Mucosa of rectum (tissue), 2 donors: ENCODE measurements at regions not wholly inside any gene's neighbourhood (a gene's known extent, or its start where the extent isn't known, plus 50 kb on each side); places are given as distances from the start of the nearest gene placed in this dataset.

Source experiments
- H3K27ac ChIP-seq, 2 donors: one replicate each; pipeline ENCODE4 v1.7.0; 2013; ENCODE audit warnings: inconsistent platforms in 2 of 2, low read depth in 2 of 2, low read length in 2 of 2
- H3K27me3 ChIP-seq, 2 donors: one replicate each; pipeline ENCODE4 v1.7.0; 2013; ENCODE audit warnings: low read length in 2 of 2; ENCODE audit not compliant: control insufficient read depth in 2 of 2, insufficient read depth in 2 of 2
- H3K36me3 ChIP-seq, 2 donors: one replicate each; pipeline ENCODE4 v1.7.0; 2013; ENCODE audit warnings: low read length in 2 of 2; ENCODE audit not compliant: control insufficient read depth in 2 of 2, insufficient read depth in 2 of 2
- H3K4me1 ChIP-seq, 2 donors: one replicate each; pipeline ENCODE4 v1.7.0; 2013; ENCODE audit warnings: low read length in 2 of 2, mild to moderate bottlenecking in 1 of 2; ENCODE audit not compliant: control insufficient read depth in 2 of 2, insufficient read depth in 2 of 2
- H3K4me3 ChIP-seq, 2 donors: one replicate each; pipeline ENCODE4 v1.7.0; 2013; ENCODE audit warnings: low read length in 2 of 2
- H3K9ac ChIP-seq, 2 donors: one replicate each; pipeline ENCODE4 v1.7.0; 2013; ENCODE audit warnings: low read length in 2 of 2, low read depth in 1 of 2, mild to moderate bottlenecking in 1 of 2
- H3K9me3 ChIP-seq, 2 donors: one replicate each; pipeline ENCODE4 v1.7.0; 2013; ENCODE audit warnings: low read length in 2 of 2; ENCODE audit not compliant: control insufficient read depth in 2 of 2
- donor health status: healthy.
- donor health status: Normal muscosa, but diverticular disease.

GRCh38 chr9:30121611-30122010, 2262.8 kb upstream of the ACO1 start:
- Histone ChIP-seq H3K27me3 (no peaks in the 10 kb centered on the region), H3K27ac (no peak overlapping the region), H3K4me1 (no peaks in the 10 kb centered on the region), H3K9me3 (no peaks in the 10 kb centered on the region), H3K9ac (no peak overlapping the region), H3K36me3 (no peaks in the 10 kb centered on the region), H3K4me3 (no peak overlapping the region)

- H3K27ac ChIP-seq, result no peak overlapping the region
- H3K36me3 ChIP-seq, result no peaks in the 10 kb centered on the region
- no peak overlapping the region for H3K9ac ChIP-seq
- H3K4me1 ChIP-seq, result no peaks in the 10 kb centered on the region
- H3K4me3 ChIP-seq, result no peak overlapping the region
- no peaks in the 10 kb centered on the region for H3K9me3 ChIP-seq
- H3K27me3 ChIP-seq, result no peaks in the 10 kb centered on the region
Measured at GRCh38 chr9:30125881-30126280, 2258.6 kb upstream of the ACO1 start.

GRCh38 chr9:30127371-30127770, 2257.1 kb upstream of the ACO1 start:
- H3K4me3 ChIP-seq, result no peak overlapping the region
- H3K27me3 ChIP-seq, result no peaks in the 10 kb centered on the region
- H3K36me3 ChIP-seq, result no peaks in the 10 kb centered on the region
- no peaks in the 10 kb centered on the region for H3K4me1 ChIP-seq
- no peak overlapping the region for H3K9ac ChIP-seq
- H3K27ac ChIP-seq, result no peak overlapping the region
- no peaks in the 10 kb centered on the region for H3K9me3 ChIP-seq

- Histone ChIP-seq H3K27ac (no peak overlapping the region), H3K9ac (no peak overlapping the region), H3K4me3 (no peak overlapping the region), H3K27me3 (no peaks in the 10 kb centered on the region), H3K4me1 (no peaks in the 10 kb centered on the region), H3K36me3 (no peaks in the 10 kb centered on the region), H3K9me3 (no peaks in the 10 kb centered on the region)
Measured at GRCh38 chr9:30140407-30140806, 2244.0 kb upstream of the ACO1 start.

GRCh38 chr9:30160570-30160969, 2223.9 kb upstream of the ACO1 start:
- no peaks in the 10 kb centered on the region for H3K4me1 ChIP-seq
- H3K36me3 ChIP-seq, result no peaks in the 10 kb centered on the region
- no peak overlapping the region for H3K9ac ChIP-seq
- no peak overlapping the region for H3K4me3 ChIP-seq
- no peaks in the 10 kb centered on the region for H3K9me3 ChIP-seq
- no peaks in the 10 kb centered on the region for H3K27me3 ChIP-seq
- no peak overlapping the region for H3K27ac ChIP-seq

- H3K27me3 ChIP-seq, result no peaks in the 10 kb centered on the region
- no peak overlapping the region for H3K27ac ChIP-seq
- H3K36me3 ChIP-seq, result no peaks in the 10 kb centered on the region
- no peaks in the 10 kb centered on the region for H3K4me1 ChIP-seq
- no peaks in the 10 kb centered on the region for H3K9me3 ChIP-seq
- H3K4me3 ChIP-seq, result no peak overlapping the region
- H3K9ac ChIP-seq, result no peak overlapping the region
Measured at GRCh38 chr9:30172206-30172605, 2212.2 kb upstream of the ACO1 start.

- Histone ChIP-seq H3K9ac (no peak overlapping the region), H3K9me3 (no peaks in the 10 kb centered on the region), H3K27me3 (no peaks in the 10 kb centered on the region), H3K36me3 (no peaks in the 10 kb centered on the region), H3K27ac (no peak overlapping the region), H3K4me3 (no peak overlapping the region), H3K4me1 (no peaks in the 10 kb centered on the region)
Measured at GRCh38 chr9:30178610-30179009, 2205.8 kb upstream of the ACO1 start.

GRCh38 chr9:30193421-30193820, 2191.0 kb upstream of the ACO1 start:
- Histone ChIP-seq H3K4me1 (no peaks in the 10 kb centered on the region), H3K27me3 (no peaks in the 10 kb centered on the region), H3K36me3 (no peaks in the 10 kb centered on the region), H3K9me3 (no peaks in the 10 kb centered on the region), H3K4me3 (no peak overlapping the region), H3K27ac (no peak overlapping the region), H3K9ac (no peak overlapping the region)

GRCh38 chr9:30196941-30197340, 2187.5 kb upstream of the ACO1 start:
- H3K27ac ChIP-seq, result no peak overlapping the region
- no peaks in the 10 kb centered on the region for H3K4me1 ChIP-seq
- no peak overlapping the region for H3K4me3 ChIP-seq
- H3K36me3 ChIP-seq, result no peaks in the 10 kb centered on the region
- H3K9ac ChIP-seq, result no peak overlapping the region
- peaks cover 0 to 3% of the 10 kb centered on the region in 2 donors for H3K9me3 ChIP-seq
- H3K27me3 ChIP-seq, result no peaks in the 10 kb centered on the region

GRCh38 chr9:30197453-30197852, 2187.0 kb upstream of the ACO1 start:
- Histone ChIP-seq H3K4me3 (no peak overlapping the region), H3K27ac (no peak overlapping the region), H3K27me3 (no peaks in the 10 kb centered on the region), H3K36me3 (no peaks in the 10 kb centered on the region), H3K9ac (no peak overlapping the region), H3K4me1 (no peaks in the 10 kb centered on the region), H3K9me3 (peaks cover 0 to 3% of the 10 kb centered on the region in 2 donors)

GRCh38 chr9:30197954-30198353, 2186.5 kb upstream of the ACO1 start:
- H3K27me3 ChIP-seq, result no peaks in the 10 kb centered on the region
- H3K9me3 ChIP-seq, result peaks cover 0 to 3% of the 10 kb centered on the region in 2 donors
- H3K36me3 ChIP-seq, result no peaks in the 10 kb centered on the region
- no peak overlapping the region for H3K27ac ChIP-seq
- H3K4me1 ChIP-seq, result no peaks in the 10 kb centered on the region
- H3K4me3 ChIP-seq, result no peak overlapping the region
- no peak overlapping the region for H3K9ac ChIP-seq
